NK-92 treated with Interleukin-12 subunit alpha and Interleukin-12 subunit beta, amount 100 ng/mL, for 24 hours (cell line): ENCODE measurements at regions not wholly inside any gene's neighbourhood (a gene's known extent, or its start where the extent isn't known, plus 50 kb on each side); places are given as distances from the start of the nearest gene placed in this dataset.
"Not testable (repeated sequence)": the region's sequence is repeated elsewhere in the genome, so short reads cannot be mapped to it uniquely, and the experiment has no call there.

Experiments
- DNase-seq: peaks from one replicate; lab custom pipeline; 2025; lab: John Stamatoyannopoulos, UW

GRCh38 chrY:7656596-7656995 is 745.0 kb upstream of the AMELY start:
- no peak for DNase-seq

GRCh38 chrY:7654985-7655384 is 743.4 kb upstream of the AMELY start:
- no peak for DNase-seq

DNA sequence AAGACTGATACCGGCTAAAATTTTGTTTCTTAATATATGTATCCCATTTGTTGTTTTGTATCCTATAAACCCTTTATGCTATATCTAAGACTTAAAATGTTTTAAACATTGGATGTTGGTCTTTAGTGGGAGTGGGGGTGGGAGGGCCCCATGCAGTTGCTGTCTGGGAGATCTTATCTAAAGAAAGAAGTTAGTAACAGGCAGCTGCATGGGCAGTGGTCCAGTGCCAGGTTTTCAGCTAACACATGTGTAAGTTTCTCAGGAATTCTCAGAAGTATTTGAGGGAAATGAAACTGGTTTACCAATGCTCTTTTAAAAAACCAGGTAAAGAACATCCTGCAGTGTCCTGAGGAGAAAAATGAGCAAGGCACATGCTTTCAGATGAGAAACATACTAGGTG is 738.3 kb upstream of the AMELY start:
- DNase-seq: not testable (repeated sequence)
